Stomach (tissue), 8 donors: ENCODE measurements at regions not wholly inside any gene's neighbourhood (a gene's known extent, or its start where the extent isn't known, plus 50 kb on each side); places are given as distances from the start of the nearest gene placed in this dataset.

Experiments used
- DNase-seq, 2 donors: peaks; one replicate each; pipeline versions ENCODE4 v3.0.0 to v3.0.0-alpha.2; 2013 to 2019
- H3K27ac ChIP-seq, 5 donors: fragments of 200-600 bp in 4 of 5; sonication (generic) in 4 of 5; one replicate each; pipeline ENCODE4 v1.5.1; 2013 to 2019; ENCODE audit warnings: mild to moderate bottlenecking in 1 of 5, moderate library complexity in 1 of 5
- H3K27me3 ChIP-seq, 3 donors: fragments of 200-600 bp; sonication (generic); one replicate each; pipeline ENCODE4 v1.5.1; 2017 to 2019; ENCODE audit warnings: mixed run types in 1 of 3
- H3K36me3 ChIP-seq, 4 donors: fragments of 200-600 bp; sonication (generic); 1 replicate in 3 of 4; 2 replicates in 1 of 4; pipeline ENCODE4 v1.5.1; 2016 to 2019
- H3K4me1 ChIP-seq, 4 donors: fragments of 200-600 bp; sonication (generic); one replicate each; pipeline ENCODE4 v1.5.1; 2016 to 2019
- H3K4me3 ChIP-seq, 4 donors: fragments of 200-600 bp; sonication (generic) in 3 of 4; one replicate each; pipeline ENCODE4 v1.5.1; 2016 to 2019; ENCODE audit warnings: mild to moderate bottlenecking in 1 of 4
- H3K9me3 ChIP-seq, 4 donors: fragments of 200-600 bp; sonication (generic); one replicate each; pipeline ENCODE4 v1.5.1; 2016 to 2019
- EP300 ChIP-seq: sonication (generic); formaldehyde crosslinking; IDR thresholded peaks from one replicate; pipeline ENCODE4 v1.6.1; 2017; ENCODE audit warnings: antibody characterized with exemption
- POLR2A ChIP-seq, 4 donors: fragments of 450-650 bp; IDR thresholded peaks; one replicate each; pipeline ENCODE4 v1.6.1; 2016; ENCODE audit warnings: antibody characterized with exemption in 4 of 4, control low read depth in 2 of 4, mild to moderate bottlenecking in 1 of 4, moderate library complexity in 1 of 4
- POLR2AphosphoS5 ChIP-seq, 3 donors: sonication (generic); formaldehyde crosslinking; IDR thresholded peaks; one replicate each; pipeline ENCODE4 v1.6.1; 2016; ENCODE audit warnings: antibody characterized with exemption in 3 of 3
- WGBS, 5 donors: extraction: QIAGEN DNeasy Blood & Tissue Kit in 3 of 5; methylation state at CpG; one replicate each; pipeline versions ENCODE4 v1.1.5 to v1.1.7; 2013 to 2018; 5-methylcytosine and 5-hydroxymethylcytosine counted together
- intact Hi-C: fragments of 100-400 bp; cut with DNase I; formaldehyde crosslinking; loops from one replicate; pipeline ENCODE4 v1.15.1; 2023; ENCODE audit warnings: low total_unique reads
- TF ChIP-seq, protein P1 (sequence below), 7 experiments: fragments of 450-650 bp in 4 of 7; fragments of 200-600 bp in 3 of 7; sonication (generic) in 3 of 7; IDR thresholded peaks; one replicate each; pipeline ENCODE4 v1.5.1; 2016 to 2019; ENCODE audit warnings: antibody characterized with exemption in 7 of 7, control low read depth in 2 of 7, mild to moderate bottlenecking in 1 of 7
- donor health status: healthy with polysubstance abuse.
- donor health status: Bipolar disorder and iron deficiency.
- donor health status: healthy.

DNA sequence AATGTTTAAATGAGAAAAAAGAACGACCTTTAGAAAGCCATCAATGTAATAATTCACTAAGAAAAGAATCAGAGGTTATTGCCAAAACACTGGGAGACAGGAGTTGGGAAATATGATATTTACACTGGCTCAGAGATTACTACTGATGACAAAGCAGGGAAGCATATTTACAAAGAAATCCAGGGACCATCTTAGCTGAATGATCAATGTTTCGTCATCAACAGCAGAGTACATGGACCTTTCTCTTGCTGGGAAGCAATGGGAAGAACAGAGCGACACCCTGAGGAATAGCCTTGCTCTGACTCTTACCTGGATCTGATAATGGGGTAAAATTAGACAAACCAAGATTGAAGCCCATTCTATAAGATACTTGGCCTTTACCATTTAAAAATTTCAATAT is 1293.5 kb downstream of the XPNPEP1 start:
- Histone ChIP-seq H3K9me3 (no peaks in the 10 kb centered on the region), H3K4me1 (no peaks in the 10 kb centered on the region), H3K4me3 (no peak overlapping the region), H3K27ac (no peak overlapping the region), H3K27me3 (no peaks in the 10 kb centered on the region), H3K36me3 (no peaks in the 10 kb centered on the region)
- TF ChIP-seq POLR2A (IDR thresholded peaks at IDR 0.05) (no peak), EP300 (no peak), POLR2AphosphoS5 (IDR thresholded peaks at IDR 0.05) (no peak)
- TF ChIP-seq, protein P1, sequence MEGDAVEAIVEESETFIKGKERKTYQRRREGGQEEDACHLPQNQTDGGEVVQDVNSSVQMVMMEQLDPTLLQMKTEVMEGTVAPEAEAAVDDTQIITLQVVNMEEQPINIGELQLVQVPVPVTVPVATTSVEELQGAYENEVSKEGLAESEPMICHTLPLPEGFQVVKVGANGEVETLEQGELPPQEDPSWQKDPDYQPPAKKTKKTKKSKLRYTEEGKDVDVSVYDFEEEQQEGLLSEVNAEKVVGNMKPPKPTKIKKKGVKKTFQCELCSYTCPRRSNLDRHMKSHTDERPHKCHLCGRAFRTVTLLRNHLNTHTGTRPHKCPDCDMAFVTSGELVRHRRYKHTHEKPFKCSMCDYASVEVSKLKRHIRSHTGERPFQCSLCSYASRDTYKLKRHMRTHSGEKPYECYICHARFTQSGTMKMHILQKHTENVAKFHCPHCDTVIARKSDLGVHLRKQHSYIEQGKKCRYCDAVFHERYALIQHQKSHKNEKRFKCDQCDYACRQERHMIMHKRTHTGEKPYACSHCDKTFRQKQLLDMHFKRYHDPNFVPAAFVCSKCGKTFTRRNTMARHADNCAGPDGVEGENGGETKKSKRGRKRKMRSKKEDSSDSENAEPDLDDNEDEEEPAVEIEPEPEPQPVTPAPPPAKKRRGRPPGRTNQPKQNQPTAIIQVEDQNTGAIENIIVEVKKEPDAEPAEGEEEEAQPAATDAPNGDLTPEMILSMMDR (IDR thresholded peaks at IDR 0.05): no peak
- DNase-seq: no peak
- WGBS, 5 donors: 52 to 60% (median 57%) methylated on average over 3 of the region's 3 CpGs
- intact Hi-C loops: no loop called here

- no peaks in the 10 kb centered on the region for H3K36me3 ChIP-seq
- WGBS, 5 donors: 79 to 96% (median 82%) methylated on average over 1 of the region's 1 CpG
- TF ChIP-seq, protein P1 (IDR thresholded peaks at IDR 0.05): no peak
- no peak for TF ChIP-seq EP300
- TF ChIP-seq POLR2AphosphoS5 (IDR thresholded peaks at IDR 0.05): no peak
- TF ChIP-seq POLR2A (IDR thresholded peaks at IDR 0.05): no peak
Measured at GRCh38 chr10:108624052-108624451, 1299.3 kb downstream of the XPNPEP1 start.

GRCh38 chr10:108620821-108621534 is 1302.3 kb downstream of the XPNPEP1 start:
- Histone ChIP-seq H3K9me3 (no peaks in the 10 kb centered on the region), H3K27me3 (no peaks in the 10 kb centered on the region), H3K36me3 (no peaks in the 10 kb centered on the region), H3K4me1 (no peaks in the 10 kb centered on the region), H3K4me3 (no peak overlapping the region), H3K27ac (no peak overlapping the region)
- 38 to 55% (median 52%) methylated on average over 1 of the region's 1 CpG for WGBS, 5 donors
- DNase-seq: no peak
- no peak for TF ChIP-seq POLR2AphosphoS5 (IDR thresholded peaks at IDR 0.05)
- intact Hi-C loops: no loop called here

More at GRCh38 chr10:108624052-108624451, 1299.3 kb downstream of the XPNPEP1 start:
- Histone ChIP-seq H3K4me1 (no peaks in the 10 kb centered on the region), H3K4me3 (no peak overlapping the region), H3K9me3 (no peaks in the 10 kb centered on the region), H3K27me3 (no peaks in the 10 kb centered on the region), H3K27ac (no peak overlapping the region)
- intact Hi-C loops: no loop called here
- DNase-seq: no peak

- no peak for DNase-seq
- Histone ChIP-seq H3K27ac (no peak overlapping the region), H3K36me3 (no peaks in the 10 kb centered on the region), H3K4me3 (no peak overlapping the region), H3K27me3 (no peaks in the 10 kb centered on the region), H3K9me3 (no peaks in the 10 kb centered on the region), H3K4me1 (no peaks in the 10 kb centered on the region)
- TF ChIP-seq POLR2A (IDR thresholded peaks at IDR 0.05) (no peak), EP300 (no peak), POLR2AphosphoS5 (IDR thresholded peaks at IDR 0.05) (no peak)
- TF ChIP-seq, protein P1 (IDR thresholded peaks at IDR 0.05): no peak
- intact Hi-C loops: no loop called here
- WGBS, 5 donors: 68 to 80% (median 72%) methylated on average over 6 of the region's 6 CpGs
Measured at GRCh38 chr10:108616559-108617285, 1306.6 kb downstream of the XPNPEP1 start.
